WTC11 (cell line): ENCODE measurements at regions not wholly inside any gene's neighbourhood (a gene's known extent, or its start where the extent isn't known, plus 50 kb on each side); places are given as distances from the start of the nearest gene placed in this dataset.

Source experiments
- ATAC-seq: fragments of 200-7000 bp; cut with Tn5 transposase; 2 replicates; pipeline ENCODE4 v1.10.0; 2021; ENCODE audit warnings: mild to moderate bottlenecking, moderate library complexity
- CTCF ChIA-PET: fragments of 300-600 bp; sonication (Branson Sonifier 250); formaldehyde crosslinking; loops from one replicate; lab custom pipeline; 2021; ENCODE audit warnings: antibody characterized with exemption; lab: Charles Lee
- POLR2A ChIA-PET: fragments of 350-600 bp; sonication (Branson Sonifier 250); formaldehyde crosslinking; loops from one replicate; lab custom pipeline; 2021; ENCODE audit warnings: antibody characterized with exemption; lab: Charles Lee
- DNase-seq: peaks from one replicate; pipeline ENCODE4 v3.0.0; 2021; ENCODE audit warnings: low spot score
- H3K27ac Mint-ChIP-seq: 2 replicates; pipeline ENCODE4 v1.8.0; 2021; ENCODE audit warnings: mixed read lengths
- H3K27me3 Mint-ChIP-seq: 2 replicates; pipeline ENCODE4 v1.8.0; 2021; ENCODE audit warnings: low read depth, mild to moderate bottlenecking, moderate library complexity, mixed read lengths
- H3K36me3 Mint-ChIP-seq: 2 replicates; pipeline ENCODE4 v1.8.0; 2021; ENCODE audit warnings: mixed read lengths
- H3K4me1 Mint-ChIP-seq: 2 replicates; pipeline ENCODE4 v1.8.0; 2022; ENCODE audit warnings: mixed read lengths
- H3K4me3 Mint-ChIP-seq: 2 replicates; pipeline ENCODE4 v1.8.0; 2021; ENCODE audit warnings: mild to moderate bottlenecking, moderate library complexity, mixed read lengths
- H3K9me3 Mint-ChIP-seq: 2 replicates; pipeline ENCODE4 v1.8.0; 2021; ENCODE audit warnings: mixed read lengths
- ATF1 ChIP-seq: sonication (generic); formaldehyde crosslinking; IDR thresholded peaks from 2 replicates; pipeline ENCODE4 v1.8.1; 2023; ENCODE audit warnings: mild to moderate bottlenecking, moderate library complexity, missing genetic modification reagents
- CBFB ChIP-seq: sonication (generic); formaldehyde crosslinking; IDR thresholded peaks from 2 replicates; pipeline ENCODE4 v1.8.1; 2022; ENCODE audit warnings: mild to moderate bottlenecking, low read depth, missing genetic modification reagents
- ELF4 ChIP-seq: sonication (generic); formaldehyde crosslinking; IDR thresholded peaks from 2 replicates; pipeline ENCODE4 v1.8.1; 2022; ENCODE audit warnings: low read depth, mild to moderate bottlenecking, moderate library complexity, missing genetic modification reagents
- HMGA2 ChIP-seq: fragments of 250-450 bp; sonication (Bioruptor Pico); IDR thresholded peaks from 2 replicates; pipeline ENCODE4 v1.4.0; 2021; ENCODE audit warnings: mild to moderate bottlenecking, moderate library complexity
- IRF2 ChIP-seq: sonication (generic); formaldehyde crosslinking; IDR thresholded peaks from 2 replicates; pipeline ENCODE4 v1.8.0; 2022; ENCODE audit warnings: low read depth, missing genetic modification reagents, borderline replicate concordance
- JUN ChIP-seq: sonication (generic); formaldehyde crosslinking; IDR thresholded peaks from 2 replicates; pipeline ENCODE4 v1.8.0; 2023; ENCODE audit warnings: mild to moderate bottlenecking, missing genetic modification reagents
- MYBL2 ChIP-seq: sonication (generic); formaldehyde crosslinking; IDR thresholded peaks from 2 replicates; pipeline ENCODE4 v1.8.1; 2023; ENCODE audit warnings: mild to moderate bottlenecking, moderate library complexity, missing genetic modification reagents
- NR2C2 ChIP-seq: sonication (generic); formaldehyde crosslinking; IDR thresholded peaks from 2 replicates; pipeline ENCODE4 v1.8.0; 2022; ENCODE audit warnings: mild to moderate bottlenecking, missing genetic modification reagents
- NR3C1 ChIP-seq: sonication (generic); formaldehyde crosslinking; conservative IDR thresholded peaks from 2 replicates; pipeline ENCODE4 v1.8.1; 2023; ENCODE audit warnings: low read depth, mild to moderate bottlenecking, missing genetic modification reagents
- OVOL2 ChIP-seq: fragments of 250-450 bp; sonication (Bioruptor Pico); IDR thresholded peaks from 2 replicates; pipeline ENCODE4 v1.9.0; 2021; ENCODE audit warnings: mild to moderate bottlenecking, borderline replicate concordance
- RELA ChIP-seq: sonication (generic); formaldehyde crosslinking; IDR thresholded peaks from 2 replicates; pipeline ENCODE4 v1.8.1; 2022; ENCODE audit warnings: missing genetic modification reagents, mild to moderate bottlenecking, borderline replicate concordance
- RORB ChIP-seq: fragments of 250-450 bp; sonication (Bioruptor Pico); IDR thresholded peaks from 2 replicates; pipeline ENCODE4 v1.9.0; 2021; ENCODE audit warnings: mild to moderate bottlenecking
- SMAD4 ChIP-seq: sonication (generic); formaldehyde crosslinking; IDR thresholded peaks from 2 replicates; pipeline ENCODE4 v1.8.0; 2022; ENCODE audit warnings: mild to moderate bottlenecking, missing genetic modification reagents
- TP53 ChIP-seq: sonication (generic); formaldehyde crosslinking; IDR thresholded peaks from 2 replicates; pipeline ENCODE4 v1.8.1; 2023; ENCODE audit warnings: mild to moderate bottlenecking, missing genetic modification reagents
- ZNF232 ChIP-seq: sonication (generic); formaldehyde crosslinking; IDR thresholded peaks from 2 replicates; pipeline ENCODE4 v1.8.0; 2022; ENCODE audit warnings: mild to moderate bottlenecking, missing genetic modification reagents
- ZNF396 ChIP-seq: fragments of 250-450 bp; sonication (Bioruptor Pico); IDR thresholded peaks from 2 replicates; pipeline ENCODE4 v1.8.0; 2021; ENCODE audit warnings: mild to moderate bottlenecking, moderate library complexity, borderline replicate concordance
- ZNF423 ChIP-seq: fragments of 250-450 bp; sonication (Bioruptor Pico); IDR thresholded peaks from 2 replicates; pipeline ENCODE4 v2.1.2; 2022; ENCODE audit warnings: mild to moderate bottlenecking, moderate library complexity
- ZSCAN18 ChIP-seq: fragments of 250-450 bp; sonication (Bioruptor Pico); IDR thresholded peaks from 2 replicates; pipeline ENCODE4 v2.1.2; 2022; ENCODE audit warnings: mild to moderate bottlenecking, moderate library complexity
- TF ChIP-seq, protein P1 (sequence below): sonication (generic); formaldehyde crosslinking; IDR thresholded peaks from 2 replicates; pipeline ENCODE4 v1.8.0; 2023; ENCODE audit warnings: mild to moderate bottlenecking, missing genetic modification reagents
- TF ChIP-seq, protein P2 (sequence below): sonication (generic); formaldehyde crosslinking; IDR thresholded peaks from 2 replicates; pipeline ENCODE4 v1.8.0; 2022; ENCODE audit warnings: mild to moderate bottlenecking, missing genetic modification reagents
- TF ChIP-seq, protein P3 (sequence below): sonication (generic); formaldehyde crosslinking; IDR thresholded peaks from 2 replicates; pipeline ENCODE4 v1.8.0; 2022; ENCODE audit warnings: missing genetic modification reagents
- TF ChIP-seq, protein P4 (sequence below): sonication (generic); formaldehyde crosslinking; IDR thresholded peaks from 2 replicates; pipeline ENCODE4 v1.8.1; 2023; ENCODE audit warnings: mild to moderate bottlenecking, missing genetic modification reagents, moderate library complexity

DNA sequence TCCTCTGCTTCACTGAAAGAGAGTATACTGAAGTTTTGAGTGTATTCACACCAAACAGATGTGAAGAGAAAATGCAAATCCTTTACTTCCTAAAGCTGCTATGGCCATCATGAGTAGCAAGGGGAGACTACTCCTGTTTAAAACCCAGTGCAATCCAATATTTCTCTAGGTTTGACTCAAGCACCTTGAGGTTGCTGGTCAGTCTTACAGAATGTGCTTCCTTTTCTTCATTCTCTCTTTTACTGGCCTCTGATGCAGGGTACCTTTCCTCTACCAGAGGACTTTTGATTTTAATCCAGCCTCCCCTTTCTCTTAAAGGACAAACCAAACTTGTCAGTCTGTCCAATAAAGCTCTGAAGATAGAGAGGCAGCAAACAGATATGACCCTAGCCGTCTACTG, 98.1 kb upstream of the TLE4 start:
- DNase-seq (no peak), ATAC-seq (no peak)
- H3K27ac Mint-ChIP-seq: no peak overlapping the region
- ChIA-PET POLR2A (no interaction called here), CTCF (no interaction called here)
- TF ChIP-seq OVOL2 (CRISPR knock-in tag) (no peak), ZNF396 (CRISPR knock-in tag) (no peak)
- TF ChIP-seq, protein P1, sequence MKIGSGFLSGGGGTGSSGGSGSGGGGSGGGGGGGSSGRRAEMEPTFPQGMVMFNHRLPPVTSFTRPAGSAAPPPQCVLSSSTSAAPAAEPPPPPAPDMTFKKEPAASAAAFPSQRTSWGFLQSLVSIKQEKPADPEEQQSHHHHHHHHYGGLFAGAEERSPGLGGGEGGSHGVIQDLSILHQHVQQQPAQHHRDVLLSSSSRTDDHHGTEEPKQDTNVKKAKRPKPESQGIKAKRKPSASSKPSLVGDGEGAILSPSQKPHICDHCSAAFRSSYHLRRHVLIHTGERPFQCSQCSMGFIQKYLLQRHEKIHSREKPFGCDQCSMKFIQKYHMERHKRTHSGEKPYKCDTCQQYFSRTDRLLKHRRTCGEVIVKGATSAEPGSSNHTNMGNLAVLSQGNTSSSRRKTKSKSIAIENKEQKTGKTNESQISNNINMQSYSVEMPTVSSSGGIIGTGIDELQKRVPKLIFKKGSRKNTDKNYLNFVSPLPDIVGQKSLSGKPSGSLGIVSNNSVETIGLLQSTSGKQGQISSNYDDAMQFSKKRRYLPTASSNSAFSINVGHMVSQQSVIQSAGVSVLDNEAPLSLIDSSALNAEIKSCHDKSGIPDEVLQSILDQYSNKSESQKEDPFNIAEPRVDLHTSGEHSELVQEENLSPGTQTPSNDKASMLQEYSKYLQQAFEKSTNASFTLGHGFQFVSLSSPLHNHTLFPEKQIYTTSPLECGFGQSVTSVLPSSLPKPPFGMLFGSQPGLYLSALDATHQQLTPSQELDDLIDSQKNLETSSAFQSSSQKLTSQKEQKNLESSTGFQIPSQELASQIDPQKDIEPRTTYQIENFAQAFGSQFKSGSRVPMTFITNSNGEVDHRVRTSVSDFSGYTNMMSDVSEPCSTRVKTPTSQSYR (CRISPR knock-in tag): no peak
- TF ChIP-seq, protein P2, sequence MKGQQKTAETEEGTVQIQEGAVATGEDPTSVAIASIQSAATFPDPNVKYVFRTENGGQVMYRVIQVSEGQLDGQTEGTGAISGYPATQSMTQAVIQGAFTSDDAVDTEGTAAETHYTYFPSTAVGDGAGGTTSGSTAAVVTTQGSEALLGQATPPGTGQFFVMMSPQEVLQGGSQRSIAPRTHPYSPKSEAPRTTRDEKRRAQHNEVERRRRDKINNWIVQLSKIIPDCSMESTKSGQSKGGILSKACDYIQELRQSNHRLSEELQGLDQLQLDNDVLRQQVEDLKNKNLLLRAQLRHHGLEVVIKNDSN (CRISPR knock-in tag): no peak
- TF ChIP-seq, protein P3, sequence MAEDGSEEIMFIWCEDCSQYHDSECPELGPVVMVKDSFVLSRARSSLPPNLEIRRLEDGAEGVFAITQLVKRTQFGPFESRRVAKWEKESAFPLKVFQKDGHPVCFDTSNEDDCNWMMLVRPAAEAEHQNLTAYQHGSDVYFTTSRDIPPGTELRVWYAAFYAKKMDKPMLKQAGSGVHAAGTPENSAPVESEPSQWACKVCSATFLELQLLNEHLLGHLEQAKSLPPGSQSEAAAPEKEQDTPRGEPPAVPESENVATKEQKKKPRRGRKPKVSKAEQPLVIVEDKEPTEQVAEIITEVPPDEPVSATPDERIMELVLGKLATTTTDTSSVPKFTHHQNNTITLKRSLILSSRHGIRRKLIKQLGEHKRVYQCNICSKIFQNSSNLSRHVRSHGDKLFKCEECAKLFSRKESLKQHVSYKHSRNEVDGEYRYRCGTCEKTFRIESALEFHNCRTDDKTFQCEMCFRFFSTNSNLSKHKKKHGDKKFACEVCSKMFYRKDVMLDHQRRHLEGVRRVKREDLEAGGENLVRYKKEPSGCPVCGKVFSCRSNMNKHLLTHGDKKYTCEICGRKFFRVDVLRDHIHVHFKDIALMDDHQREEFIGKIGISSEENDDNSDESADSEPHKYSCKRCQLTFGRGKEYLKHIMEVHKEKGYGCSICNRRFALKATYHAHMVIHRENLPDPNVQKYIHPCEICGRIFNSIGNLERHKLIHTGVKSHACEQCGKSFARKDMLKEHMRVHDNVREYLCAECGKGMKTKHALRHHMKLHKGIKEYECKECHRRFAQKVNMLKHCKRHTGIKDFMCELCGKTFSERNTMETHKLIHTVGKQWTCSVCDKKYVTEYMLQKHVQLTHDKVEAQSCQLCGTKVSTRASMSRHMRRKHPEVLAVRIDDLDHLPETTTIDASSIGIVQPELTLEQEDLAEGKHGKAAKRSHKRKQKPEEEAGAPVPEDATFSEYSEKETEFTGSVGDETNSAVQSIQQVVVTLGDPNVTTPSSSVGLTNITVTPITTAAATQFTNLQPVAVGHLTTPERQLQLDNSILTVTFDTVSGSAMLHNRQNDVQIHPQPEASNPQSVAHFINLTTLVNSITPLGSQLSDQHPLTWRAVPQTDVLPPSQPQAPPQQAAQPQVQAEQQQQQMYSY (CRISPR knock-in tag): no peak
- no peaks in the 10 kb centered on the region; the same call in 1 of the 2 replicates for H3K27me3 Mint-ChIP-seq
- peaks cover 3% of the 10 kb centered on the region; the same call in 1 of the 2 replicates for H3K36me3 Mint-ChIP-seq
- no peak overlapping the region for H3K4me3 Mint-ChIP-seq
- H3K4me1 Mint-ChIP-seq: no peaks in the 10 kb centered on the region; the same call in 1 of the 2 replicates
- peaks cover 4% of the 10 kb centered on the region for H3K9me3 Mint-ChIP-seq

DNA sequence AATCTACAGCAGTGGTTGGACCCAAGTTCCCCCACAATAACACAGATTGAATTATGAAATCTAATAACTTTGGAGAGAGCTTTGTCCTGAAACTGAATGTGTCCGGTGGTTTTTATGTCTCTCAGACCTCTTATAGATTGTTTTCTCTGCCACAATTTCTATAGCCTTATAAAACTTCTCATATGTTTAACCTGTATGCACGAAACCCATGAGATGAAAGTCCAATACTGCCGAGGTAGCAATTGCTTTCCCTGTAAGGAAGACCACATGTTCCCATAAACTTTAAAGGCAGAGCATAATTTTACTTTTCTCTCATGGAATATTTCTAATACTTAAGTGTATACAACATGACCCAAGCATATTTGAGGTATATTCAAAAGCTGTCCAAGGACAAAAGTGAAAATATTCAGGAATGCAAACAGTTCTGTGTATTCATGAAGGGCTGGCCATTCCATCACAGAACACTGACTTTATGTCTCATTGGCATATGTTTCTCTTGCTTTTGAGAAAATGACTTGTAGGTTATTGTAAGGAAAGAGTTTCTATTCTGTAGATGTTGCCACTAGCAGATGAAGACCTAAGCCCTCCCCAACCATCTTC, 94.4 kb upstream of the TLE4 start:
- peaks cover 16% of the 10 kb centered on the region for H3K4me1 Mint-ChIP-seq
- no peak overlapping the region for H3K4me3 Mint-ChIP-seq
- ChIA-PET POLR2A (no interaction called here), CTCF (interaction anchor here (0.9 to 2.0 kb wide), 2 partner anchors 94 to 222 kb away, joined by 3 to 7 read pairs; partner anchors contain the start of gene TLE4)
- DNase-seq (no peak), ATAC-seq (no peak)
- peaks cover 3% of the 10 kb centered on the region; the same call in 1 of the 2 replicates for H3K36me3 Mint-ChIP-seq
- H3K27me3 Mint-ChIP-seq: no peaks in the 10 kb centered on the region; the same call in 1 of the 2 replicates
- TF ChIP-seq NR3C1 (CRISPR knock-in tag): no peak
- TF ChIP-seq TP53 (CRISPR knock-in tag): no peak
- no peak for TF ChIP-seq ZNF232 (CRISPR knock-in tag)
- peaks cover 4% of the 10 kb centered on the region for H3K9me3 Mint-ChIP-seq
- H3K27ac Mint-ChIP-seq: no peak overlapping the region

DNA sequence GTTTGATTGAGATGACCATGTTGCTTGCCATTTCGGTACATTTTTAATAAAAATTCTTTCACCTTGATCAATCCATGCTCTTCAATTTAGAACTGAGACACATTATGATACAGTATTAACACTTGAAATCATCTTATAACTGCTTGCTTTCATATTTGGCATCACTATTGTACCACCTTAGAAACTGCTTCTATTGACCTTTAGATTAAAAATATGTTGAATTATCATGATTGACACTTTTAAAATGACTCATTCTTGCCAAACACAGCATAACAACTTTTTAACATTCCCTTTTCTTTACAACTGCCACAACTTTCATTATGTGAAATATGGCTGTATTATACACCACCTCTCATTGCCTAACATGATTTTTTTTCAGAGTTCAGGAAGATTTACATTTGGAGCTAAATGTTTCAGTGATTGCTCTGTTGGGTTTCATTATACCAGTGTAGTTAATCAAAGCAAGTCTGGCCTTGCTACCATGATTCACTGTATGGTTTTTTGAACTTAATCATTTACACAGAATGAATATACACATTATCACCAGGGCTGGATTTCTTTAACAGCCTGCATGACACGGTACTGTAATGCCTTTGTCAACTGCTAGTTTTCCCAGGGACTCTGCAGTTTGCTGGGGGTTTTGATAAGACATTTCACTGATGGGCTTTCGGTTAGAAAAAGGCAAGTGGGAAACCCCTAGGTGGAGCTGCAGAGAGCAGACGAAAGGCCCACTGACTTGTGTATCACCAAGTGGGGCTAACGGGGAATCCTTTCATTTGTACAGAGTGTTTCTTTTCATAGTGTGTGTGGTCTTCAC, 93.6 kb upstream of the TLE4 start:
- CTCF ChIA-PET: interaction anchor here (0.6 to 2.0 kb wide), 10 partner anchors 8 to 301 kb away, joined by 3 to 9 read pairs (median 4); partner anchors contain the start of gene TLE4
- peak; percentile 88 for ATAC-seq
- H3K4me1 Mint-ChIP-seq: peaks cover 16% of the 10 kb centered on the region
- DNase-seq: peak; percentile 50
- H3K4me3 Mint-ChIP-seq: no peak overlapping the region
- POLR2A ChIA-PET: interaction anchor here (0.6 kb wide), 1 partner anchor 94 kb away, joined by 3 read pairs; the partner anchor contains the start of gene TLE4
- H3K9me3 Mint-ChIP-seq: peaks cover 4% of the 10 kb centered on the region
- H3K27me3 Mint-ChIP-seq: no peaks in the 10 kb centered on the region
- peaks cover 3% of the 10 kb centered on the region; the same call in 1 of the 2 replicates for H3K36me3 Mint-ChIP-seq
- no peak overlapping the region for H3K27ac Mint-ChIP-seq
- TF ChIP-seq HMGA2 (CRISPR knock-in tag) (no peak), CBFB (CRISPR knock-in tag) (no peak), RELA (CRISPR knock-in tag) (no peak), ZNF423 (CRISPR knock-in tag) (no peak), IRF2 (CRISPR knock-in tag) (no peak), ATF1 (no peak), ELF4 (CRISPR knock-in tag) (no peak), SMAD4 (no peak), MYBL2 (CRISPR knock-in tag) (no peak), NR2C2 (CRISPR knock-in tag) (no peak), JUN (CRISPR knock-in tag) (no peak), RORB (CRISPR knock-in tag) (no peak), ZSCAN18 (CRISPR knock-in tag) (no peak)
- TF ChIP-seq, protein P4, sequence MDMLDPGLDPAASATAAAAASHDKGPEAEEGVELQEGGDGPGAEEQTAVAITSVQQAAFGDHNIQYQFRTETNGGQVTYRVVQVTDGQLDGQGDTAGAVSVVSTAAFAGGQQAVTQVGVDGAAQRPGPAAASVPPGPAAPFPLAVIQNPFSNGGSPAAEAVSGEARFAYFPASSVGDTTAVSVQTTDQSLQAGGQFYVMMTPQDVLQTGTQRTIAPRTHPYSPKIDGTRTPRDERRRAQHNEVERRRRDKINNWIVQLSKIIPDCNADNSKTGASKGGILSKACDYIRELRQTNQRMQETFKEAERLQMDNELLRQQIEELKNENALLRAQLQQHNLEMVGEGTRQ (CRISPR knock-in tag): no peak
